Loucy (cell line): ENCODE measurements at regions not wholly inside any gene's neighbourhood (a gene's known extent, or its start where the extent isn't known, plus 50 kb on each side); places are given as distances from the start of the nearest gene placed in this dataset.

Experiments used
- CTCF ChIP-seq: fragments of 200-600 bp; sonication (generic); conservative IDR thresholded peaks from 2 replicates; pipeline ENCODE4 v1.5.1; 2014; ENCODE audit warnings: mild to moderate bottlenecking, antibody characterized with exemption, low read length
- EZH2phosphoT487 ChIP-seq: fragments of 200-600 bp; IDR thresholded peaks from 2 replicates; pipeline ENCODE4 v1.6.1; 2018; ENCODE audit warnings: antibody characterized with exemption, mild to moderate bottlenecking, moderate library complexity, borderline replicate concordance

- TF ChIP-seq CTCF = no peak
- TF ChIP-seq EZH2phosphoT487 = no peak
Measured at GRCh38 chr2:129181963-129182362, 797.5 kb upstream of the RAB6C start.
